H9 (cell line): ENCODE measurements at regions not wholly inside any gene's neighbourhood (a gene's known extent, or its start where the extent isn't known, plus 50 kb on each side); places are given as distances from the start of the nearest gene placed in this dataset.

ENCODE experiments used
- DNase-seq: peaks from one replicate; pipeline ENCODE4 v3.0.0-alpha.2; 2017
- H2AFZ ChIP-seq: one replicate; pipeline ENCODE4 v1.6.1; 2013; ENCODE audit warnings: mild to moderate bottlenecking, low read length, control low read depth, moderate library complexity
- H2AK5ac ChIP-seq: 2 replicates; pipeline ENCODE4 v1.6.1; 2013; ENCODE audit warnings: low read length, control low read depth, mixed read lengths; ENCODE audit not compliant: insufficient read length
- H2BK120ac ChIP-seq: one replicate; pipeline ENCODE4 v1.6.1; 2013; ENCODE audit warnings: low read depth, mild to moderate bottlenecking, low read length, control low read depth, inconsistent platforms; ENCODE audit not compliant: poor library complexity, severe bottlenecking
- H2BK12ac ChIP-seq: 2 replicates; pipeline ENCODE4 v1.6.1; 2013; ENCODE audit warnings: low read length, control low read depth, mixed read lengths, low read depth; ENCODE audit not compliant: insufficient read length
- H2BK15ac ChIP-seq: 2 replicates; pipeline ENCODE4 v1.6.1; 2013; ENCODE audit warnings: low read depth, low read length, control low read depth
- H2BK20ac ChIP-seq: one replicate; pipeline ENCODE4 v1.6.1; 2013; ENCODE audit warnings: low read depth, mild to moderate bottlenecking, low read length, control low read depth, inconsistent platforms; ENCODE audit not compliant: poor library complexity, severe bottlenecking
- H2BK5ac ChIP-seq: 2 replicates; pipeline ENCODE4 v1.6.1; 2013; ENCODE audit warnings: low read length, control low read depth, mixed read lengths; ENCODE audit not compliant: insufficient read length
- H3K14ac ChIP-seq: 2 replicates; pipeline ENCODE4 v1.6.1; 2013; ENCODE audit warnings: low read length, control low read depth; ENCODE audit not compliant: insufficient read depth
- H3K18ac ChIP-seq: 2 replicates; pipeline ENCODE4 v1.6.1; 2013; ENCODE audit warnings: low read depth, mild to moderate bottlenecking, mixed read lengths, low read length, control low read depth; ENCODE audit not compliant: insufficient read length
- H3K23ac ChIP-seq: 2 replicates; pipeline ENCODE4 v1.6.1; 2013; ENCODE audit warnings: low read length, control low read depth, mixed read lengths, low read depth; ENCODE audit not compliant: insufficient read length
- H3K23me2 ChIP-seq: 2 replicates; pipeline ENCODE4 v1.6.1; 2013; ENCODE audit warnings: low read depth, mild to moderate bottlenecking, mixed read lengths, low read length, control low read depth; ENCODE audit not compliant: insufficient read length, poor library complexity, severe bottlenecking
- H3K27ac ChIP-seq: 2 replicates; pipeline ENCODE4 v1.5.1; 2013; ENCODE audit warnings: low read length, control low read depth, mixed read lengths, low read depth; ENCODE audit not compliant: insufficient read length
- H3K27me3 ChIP-seq: 2 replicates; pipeline ENCODE4 v1.6.1; 2013; ENCODE audit warnings: low read length, control low read depth, inconsistent platforms; ENCODE audit not compliant: insufficient read depth
- H3K4ac ChIP-seq: 2 replicates; pipeline ENCODE4 v1.6.1; 2013; ENCODE audit warnings: low read depth, mild to moderate bottlenecking, control low read depth, inconsistent platforms, low read length, moderate library complexity
- H3K4me1 ChIP-seq: 2 replicates; pipeline ENCODE4 v1.6.1; 2013; ENCODE audit warnings: low read length, control low read depth, inconsistent platforms; ENCODE audit not compliant: insufficient read depth
- H3K4me2 ChIP-seq: 2 replicates; pipeline ENCODE4 v1.6.1; 2013; ENCODE audit warnings: low read length, control low read depth, mixed read lengths; ENCODE audit not compliant: insufficient read length, insufficient read depth
- H3K56ac ChIP-seq: 2 replicates; pipeline ENCODE4 v1.6.1; 2013; ENCODE audit warnings: low read depth, mild to moderate bottlenecking, mixed read lengths, low read length, control low read depth; ENCODE audit not compliant: insufficient read length
- H3K79me1 ChIP-seq: 2 replicates; pipeline ENCODE4 v1.6.1; 2013; ENCODE audit warnings: low read depth, mild to moderate bottlenecking, moderate library complexity, low read length, control low read depth, inconsistent platforms; ENCODE audit not compliant: insufficient read depth, poor library complexity, severe bottlenecking
- H3K79me2 ChIP-seq: 2 replicates; pipeline ENCODE4 v1.6.1; 2013; ENCODE audit warnings: low read length, control low read depth, inconsistent platforms; ENCODE audit not compliant: insufficient read depth
- H3K9ac ChIP-seq: 2 replicates; pipeline ENCODE4 v1.6.1; 2013; ENCODE audit warnings: low read length, control low read depth, mixed read lengths; ENCODE audit not compliant: insufficient read length; ENCODE audit errors: extremely low read depth
- H3K9me3 ChIP-seq: one replicate; pipeline ENCODE4 v1.6.1; 2013; ENCODE audit warnings: low read depth, low read length, inconsistent platforms; ENCODE audit not compliant: control insufficient read depth
- H3T11ph ChIP-seq: one replicate; pipeline ENCODE4 v1.6.1; 2013; ENCODE audit warnings: mild to moderate bottlenecking, low read length, control low read depth, inconsistent platforms
- H4K20me1 ChIP-seq: one replicate; pipeline ENCODE4 v1.6.1; 2013; ENCODE audit not compliant: control insufficient read depth, insufficient read length, insufficient read depth
- H4K5ac ChIP-seq: 2 replicates; pipeline ENCODE4 v1.6.1; 2013; ENCODE audit warnings: low read depth, mild to moderate bottlenecking, mixed read lengths, low read length, control low read depth; ENCODE audit not compliant: insufficient read length
- H4K8ac ChIP-seq: replicated peaks from 2 replicates; pipeline ENCODE4 v1.6.1; 2013; ENCODE audit warnings: low read length, control low read depth, mixed read lengths, low read depth; ENCODE audit not compliant: insufficient read length
- H4K91ac ChIP-seq: 2 replicates; pipeline ENCODE4 v1.6.1; 2013; ENCODE audit warnings: low read depth, mild to moderate bottlenecking, moderate library complexity, mixed read lengths, low read length, control low read depth; ENCODE audit not compliant: insufficient read length
- H3K27ac Mint-ChIP-seq, 3 experiments: 2 replicates in 2 of 3; 3 replicates in 1 of 3; pipeline ENCODE4 v1.8.0; 2020 to 2021; ENCODE audit warnings: mixed read lengths in 3 of 3, mild to moderate bottlenecking in 1 of 3, moderate library complexity in 1 of 3
- H3K27me3 Mint-ChIP-seq: 2 replicates; pipeline ENCODE4 v1.8.0; 2021; ENCODE audit warnings: low read depth, mild to moderate bottlenecking, moderate library complexity, mixed read lengths
- H3K36me3 Mint-ChIP-seq, 3 experiments: 2 replicates in 2 of 3; 3 replicates in 1 of 3; pipeline ENCODE4 v1.8.0; 2020 to 2021; ENCODE audit warnings: low read depth in 3 of 3, mixed read lengths in 3 of 3; ENCODE audit not compliant: insufficient read depth in 1 of 3
- H3K4me1 Mint-ChIP-seq, 2 experiments: 2 replicates each; pipeline ENCODE4 v1.8.0; 2020; ENCODE audit warnings: mixed read lengths in 2 of 2
- H3K4me3 Mint-ChIP-seq, 2 experiments: 2 replicates in 1 of 2; 3 replicates in 1 of 2; pipeline ENCODE4 v1.8.0; 2020 to 2021; ENCODE audit warnings: mild to moderate bottlenecking in 2 of 2, mixed read lengths in 2 of 2, moderate library complexity in 1 of 2
- H3K9me3 Mint-ChIP-seq, 2 experiments: 2 replicates in 1 of 2; 3 replicates in 1 of 2; pipeline ENCODE4 v1.8.0; 2020; ENCODE audit warnings: mild to moderate bottlenecking in 2 of 2, mixed read lengths in 2 of 2, moderate library complexity in 1 of 2
- WGBS: extraction: QIAGEN DNeasy Blood & Tissue Kit; methylation state at CpG from one replicate; pipeline ENCODE4 v1.1.7; 2013; ENCODE audit warnings: missing lambda C conversion rate, low lambda C conversion rate, mixed read lengths; ENCODE audit not compliant: insufficient read length; ENCODE audit errors: extremely low coverage; 5-methylcytosine and 5-hydroxymethylcytosine counted together
- TF ChIP-seq, protein P1 (sequence below): fragments of 200-600 bp; sonication (generic); conservative IDR thresholded peaks from 3 replicates; pipeline ENCODE4 v1.8.0; 2021; ENCODE audit warnings: antibody characterized with exemption, mild to moderate bottlenecking

DNA sequence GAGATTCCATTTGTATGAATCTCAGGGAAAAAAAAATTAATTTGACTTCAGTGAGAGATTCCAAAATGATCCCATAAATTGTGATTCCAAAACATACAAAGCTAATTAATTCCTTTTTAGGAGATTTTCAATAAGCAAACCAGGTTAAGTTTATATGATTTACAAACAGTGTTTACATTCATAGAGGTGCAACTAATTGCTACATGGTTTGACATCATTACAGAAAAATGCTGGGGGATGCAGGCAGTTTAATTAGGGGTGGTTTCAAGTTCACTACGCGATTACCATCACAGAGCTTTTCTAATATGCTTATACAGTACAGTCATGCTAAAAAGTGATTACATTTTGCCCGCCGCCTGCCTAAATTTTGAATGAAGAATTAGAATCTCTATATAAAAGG is 143.2 kb upstream of the MGMT start:
- no peaks in the 10 kb centered on the region for H3K79me1 ChIP-seq
- no peak overlapping the region for H4K8ac ChIP-seq
- H4K5ac ChIP-seq: no peak overlapping the region
- H3K4ac ChIP-seq: no peak overlapping the region
- no peak overlapping the region for H4K91ac ChIP-seq
- H3K18ac ChIP-seq: no peak overlapping the region
- no peak overlapping the region for H2BK5ac ChIP-seq
- peaks cover 4 to 14% of the 10 kb centered on the region in 2 experiments; a peak in 4 of 5 replicates for H3K9me3 Mint-ChIP-seq
- TF ChIP-seq, protein P1, sequence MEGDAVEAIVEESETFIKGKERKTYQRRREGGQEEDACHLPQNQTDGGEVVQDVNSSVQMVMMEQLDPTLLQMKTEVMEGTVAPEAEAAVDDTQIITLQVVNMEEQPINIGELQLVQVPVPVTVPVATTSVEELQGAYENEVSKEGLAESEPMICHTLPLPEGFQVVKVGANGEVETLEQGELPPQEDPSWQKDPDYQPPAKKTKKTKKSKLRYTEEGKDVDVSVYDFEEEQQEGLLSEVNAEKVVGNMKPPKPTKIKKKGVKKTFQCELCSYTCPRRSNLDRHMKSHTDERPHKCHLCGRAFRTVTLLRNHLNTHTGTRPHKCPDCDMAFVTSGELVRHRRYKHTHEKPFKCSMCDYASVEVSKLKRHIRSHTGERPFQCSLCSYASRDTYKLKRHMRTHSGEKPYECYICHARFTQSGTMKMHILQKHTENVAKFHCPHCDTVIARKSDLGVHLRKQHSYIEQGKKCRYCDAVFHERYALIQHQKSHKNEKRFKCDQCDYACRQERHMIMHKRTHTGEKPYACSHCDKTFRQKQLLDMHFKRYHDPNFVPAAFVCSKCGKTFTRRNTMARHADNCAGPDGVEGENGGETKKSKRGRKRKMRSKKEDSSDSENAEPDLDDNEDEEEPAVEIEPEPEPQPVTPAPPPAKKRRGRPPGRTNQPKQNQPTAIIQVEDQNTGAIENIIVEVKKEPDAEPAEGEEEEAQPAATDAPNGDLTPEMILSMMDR: no peak
- no peak overlapping the region for H3K9ac ChIP-seq
- H3T11ph ChIP-seq: no peak overlapping the region
- H3K23ac ChIP-seq: no peak overlapping the region
- H3K27me3 Mint-ChIP-seq: peaks cover 5% of the 10 kb centered on the region
- H3K27ac ChIP-seq: no peak overlapping the region
- no peaks in the 10 kb centered on the region for H3K79me2 ChIP-seq
- no peak overlapping the region for H2AK5ac ChIP-seq
- no peak overlapping the region for H3K14ac ChIP-seq
- H3K4me1 Mint-ChIP-seq: peaks cover 12 to 22% of the 10 kb centered on the region in 2 experiments
- H2BK12ac ChIP-seq: no peak overlapping the region
- no peak overlapping the region for H3K4me2 ChIP-seq
- H2BK20ac ChIP-seq: no peak overlapping the region
- H3K9me3 ChIP-seq: no peaks in the 10 kb centered on the region
- H3K27me3 ChIP-seq: no peaks in the 10 kb centered on the region
- no peak overlapping the region for H3K56ac ChIP-seq
- peaks cover 2% of the 10 kb centered on the region; the same call in 1 of the 2 replicates for H3K4me1 ChIP-seq
- no CpG with 5 or more reads among the region's 4 CpGs for WGBS
- no peak overlapping the region for H2BK15ac ChIP-seq
- H3K23me2 ChIP-seq: no peaks in the 10 kb centered on the region
- no peak overlapping the region for H3K27ac Mint-ChIP-seq
- H4K20me1 ChIP-seq: no peaks in the 10 kb centered on the region
- H2BK120ac ChIP-seq: no peak overlapping the region
- no peak overlapping the region for H3K4me3 Mint-ChIP-seq
- H2AFZ ChIP-seq: no peak overlapping the region
- DNase-seq: no peak
- H3K36me3 Mint-ChIP-seq: peaks cover 0 to 3% (median 0%) of the 10 kb centered on the region in 3 experiments; a peak in 3 of 7 replicates
